ENCODE measurements at regions not wholly inside any gene's neighbourhood (a gene's known extent, or its start where the extent isn't known, plus 50 kb on each side); places are given as distances from the start of the nearest gene placed in this dataset.

- Histone ChIP-seq H3K9ac (ENCODE audit: low read depth, low read length) (no peak overlapping the region), H3K4me3 (ENCODE audit: low read depth in 1 of 2, low read length in 2 of 2) (no peak overlapping the region), H3K4me2 (ENCODE audit: insufficient read depth, low read length) (no peak overlapping the region), H3K27ac (ENCODE audit: low read length) (no peak overlapping the region), H3K9me3 (ENCODE audit: insufficient read depth, low read length, severe bottlenecking) (no peaks in the 10 kb centered on the region), H3K36me3 (ENCODE audit: insufficient read depth, low read length) (no peaks in the 10 kb centered on the region), H4K20me1 (ENCODE audit: insufficient read depth, low read length) (no peaks in the 10 kb centered on the region), H2AFZ (ENCODE audit: low read depth, low read length) (no peak overlapping the region), H3K27me3 (ENCODE audit: insufficient read depth, low read length, poor library complexity) (no peaks in the 10 kb centered on the region), H3K79me2 (ENCODE audit: insufficient read depth, low read length) (no peaks in the 10 kb centered on the region), H3K4me1 (ENCODE audit: insufficient read depth, low read length) (no peaks in the 10 kb centered on the region)
- TF ChIP-seq CTCF (IDR thresholded peaks at IDR 0.05; ENCODE audit: borderline replicate concordance, extremely low read depth, low read length, poor library complexity, severe bottlenecking) (no peak), EZH2 (IDR thresholded peaks at IDR 0.05; ENCODE audit: borderline replicate concordance, low read depth, low read length, severe bottlenecking) (no peak)
- DNase-seq (no peak), ATAC-seq (ENCODE audit: insufficient read depth, low read depth) (no peak)
Observed at GRCh38 chr15:95341686-95342085, 988.8 kb upstream of the NR2F2 start.

GRCh38 chr15:95345867-95346266, 984.6 kb upstream of the NR2F2 start:
- H3K9me3 ChIP-seq (ENCODE audit: insufficient read depth, low read length, severe bottlenecking): no peaks in the 10 kb centered on the region
- no peaks in the 10 kb centered on the region for H3K79me2 ChIP-seq (ENCODE audit: insufficient read depth, low read length)
- H2AFZ ChIP-seq (ENCODE audit: low read depth, low read length): no peak overlapping the region
- H3K4me3 ChIP-seq (ENCODE audit: low read depth in 1 of 2, low read length in 2 of 2): no peak overlapping the region
- DNase-seq (no peak), ATAC-seq (ENCODE audit: insufficient read depth, low read depth) (no peak)
- no peak overlapping the region for H3K9ac ChIP-seq (ENCODE audit: low read depth, low read length)
- TF ChIP-seq EZH2 (IDR thresholded peaks at IDR 0.05; ENCODE audit: borderline replicate concordance, low read depth, low read length, severe bottlenecking) (no peak), CTCF (IDR thresholded peaks at IDR 0.05; ENCODE audit: borderline replicate concordance, extremely low read depth, low read length, poor library complexity, severe bottlenecking) (no peak)
- no peak overlapping the region for H3K4me2 ChIP-seq (ENCODE audit: insufficient read depth, low read length)
- no peak overlapping the region for H3K27ac ChIP-seq (ENCODE audit: low read length)
- no peaks in the 10 kb centered on the region for H3K27me3 ChIP-seq (ENCODE audit: insufficient read depth, low read length, poor library complexity)
- no peaks in the 10 kb centered on the region for H3K4me1 ChIP-seq (ENCODE audit: insufficient read depth, low read length)
- H3K36me3 ChIP-seq (ENCODE audit: insufficient read depth, low read length): no peaks in the 10 kb centered on the region
- no peaks in the 10 kb centered on the region for H4K20me1 ChIP-seq (ENCODE audit: insufficient read depth, low read length)

- H2AFZ ChIP-seq (ENCODE audit: low read depth, low read length): no peak overlapping the region
- no peaks in the 10 kb centered on the region for H3K27me3 ChIP-seq (ENCODE audit: insufficient read depth, low read length, poor library complexity)
- no peaks in the 10 kb centered on the region for H3K79me2 ChIP-seq (ENCODE audit: insufficient read depth, low read length)
- no peaks in the 10 kb centered on the region for H4K20me1 ChIP-seq (ENCODE audit: insufficient read depth, low read length)
- no peaks in the 10 kb centered on the region for H3K9me3 ChIP-seq (ENCODE audit: insufficient read depth, low read length, severe bottlenecking)
- no peak overlapping the region for H3K9ac ChIP-seq (ENCODE audit: low read depth, low read length)
- ATAC-seq (ENCODE audit: insufficient read depth, low read depth) (no peak), DNase-seq (no peak)
- H3K4me3 ChIP-seq (ENCODE audit: low read depth in 1 of 2, low read length in 2 of 2): no peak overlapping the region
- H3K4me2 ChIP-seq (ENCODE audit: insufficient read depth, low read length): no peak overlapping the region
- no peak overlapping the region for H3K27ac ChIP-seq (ENCODE audit: low read length)
- no peak for TF ChIP-seq EZH2 (IDR thresholded peaks at IDR 0.05; ENCODE audit: borderline replicate concordance, low read depth, low read length, severe bottlenecking)
- TF ChIP-seq CTCF (IDR thresholded peaks at IDR 0.05; ENCODE audit: borderline replicate concordance, extremely low read depth, low read length, poor library complexity, severe bottlenecking): no peak
- H3K4me1 ChIP-seq (ENCODE audit: insufficient read depth, low read length): no peaks in the 10 kb centered on the region
- no peaks in the 10 kb centered on the region for H3K36me3 ChIP-seq (ENCODE audit: insufficient read depth, low read length)
Observed at GRCh38 chr15:95346721-95347475, 983.6 kb upstream of the NR2F2 start.
